ENCODE measurements at regions not wholly inside any gene's neighbourhood (a gene's known extent, or its start where the extent isn't known, plus 50 kb on each side); places are given as distances from the start of the nearest gene placed in this dataset.

DNA sequence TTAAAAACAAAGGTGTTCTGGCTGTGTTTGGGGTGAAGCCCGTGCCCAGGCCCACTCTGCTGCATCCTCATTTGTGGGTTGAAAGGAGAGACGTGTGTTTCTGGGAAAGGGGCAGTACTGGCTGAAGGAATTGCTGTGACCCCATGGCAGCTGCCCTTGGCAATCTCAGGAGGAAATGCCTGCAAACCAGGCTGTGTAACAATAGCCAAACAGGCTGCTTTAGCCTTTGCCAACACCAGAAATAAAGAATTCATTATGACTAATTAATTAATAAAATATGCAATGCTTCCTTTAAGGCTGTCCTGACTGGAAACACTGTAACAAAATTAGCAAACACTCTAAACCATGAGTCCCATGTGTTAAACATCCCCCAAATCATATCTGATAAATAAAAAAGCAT, 53.0 kb upstream of the KRR1 start:
- no peak for DNase-seq (ENCODE audit: low read depth)

DNA sequence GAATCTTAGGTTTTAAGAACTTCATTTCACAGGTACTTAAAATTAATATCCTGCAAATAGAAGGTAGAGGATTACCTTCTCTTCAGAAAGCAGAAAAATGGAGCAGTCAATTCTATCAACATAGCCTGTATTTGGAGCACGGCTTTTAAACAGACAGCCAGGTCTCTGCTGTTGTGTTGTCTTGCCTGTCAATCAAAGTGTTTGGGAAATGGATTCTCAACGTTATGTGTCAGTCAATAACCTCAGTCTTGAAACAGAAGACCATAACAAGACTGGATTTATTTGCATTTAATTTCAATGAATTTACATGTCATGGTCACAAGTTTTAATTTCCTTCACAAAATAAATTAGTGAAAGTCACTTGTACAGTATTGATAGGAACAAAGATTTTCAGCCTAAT, 51.9 kb upstream of the KRR1 start:
- DNase-seq (ENCODE audit: low read depth), result no peak

GRCh38 chr12:75561921-75562320, 50.5 kb upstream of the KRR1 start:
- no peak for DNase-seq (ENCODE audit: low read depth)
